Spinal cord (tissue), 9 donors: ENCODE measurements at regions not wholly inside any gene's neighbourhood (a gene's known extent, or its start where the extent isn't known, plus 50 kb on each side); places are given as distances from the start of the nearest gene placed in this dataset.
A peak's percentile ranks its signal among the peaks of the same experiment; 100 is the strongest.

Experiments used
- DNase-seq, 6 donors: peaks; one replicate each; pipeline versions ENCODE4 v3.0.0 to v3.0.0-alpha.2; 2013 to 2015; ENCODE audit warnings: low spot score in 6 of 6, low read depth in 4 of 6
- H3K27ac ChIP-seq: one replicate; pipeline ENCODE4 v1.5.1; 2013; ENCODE audit warnings: low read depth, low read length, control low read depth
- H3K27me3 ChIP-seq: one replicate; pipeline ENCODE4 v1.6.1; 2013; ENCODE audit warnings: low read length; ENCODE audit not compliant: control insufficient read depth, insufficient read depth
- H3K36me3 ChIP-seq: one replicate; pipeline ENCODE4 v1.6.1; 2013; ENCODE audit warnings: low read length; ENCODE audit not compliant: control insufficient read depth, insufficient read depth
- H3K4me1 ChIP-seq: one replicate; pipeline ENCODE4 v1.6.1; 2013; ENCODE audit warnings: low read length; ENCODE audit not compliant: control insufficient read depth, insufficient read depth
- H3K4me3 ChIP-seq: one replicate; pipeline ENCODE4 v1.5.1; 2013; ENCODE audit warnings: low read depth, low read length, control low read depth
- H3K9me3 ChIP-seq: one replicate; pipeline ENCODE4 v1.6.1; 2013; ENCODE audit warnings: low read length; ENCODE audit not compliant: control insufficient read depth, insufficient read depth
- WGBS: methylation state at CpG from one replicate; pipeline ENCODE4 v1.1.5; 2013; ENCODE audit warnings: missing lambda C conversion rate; ENCODE audit not compliant: insufficient coverage; 5-methylcytosine and 5-hydroxymethylcytosine counted together
- donor health status: healthy.

DNA sequence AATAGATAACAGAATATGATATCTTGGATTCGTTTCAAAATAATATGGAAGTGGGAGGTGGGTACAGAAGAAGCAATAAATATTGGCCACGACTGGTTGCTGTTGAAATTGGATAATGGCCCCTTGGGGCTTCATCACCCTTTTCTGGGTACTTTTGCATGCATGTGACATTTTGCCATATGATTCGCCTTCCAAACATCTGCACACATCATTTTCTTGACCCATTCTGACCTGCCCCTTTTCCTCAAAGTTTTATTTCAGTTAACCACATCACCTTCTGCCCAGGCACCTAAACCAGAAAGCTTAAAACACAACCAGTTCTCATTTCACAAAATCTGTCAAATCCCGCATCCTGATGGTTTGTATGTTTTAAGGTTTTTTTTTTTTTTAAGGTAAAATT, 116.7 kb upstream of the AGAP1 start:
- no peak for DNase-seq
- no peaks in the 10 kb centered on the region for H3K36me3 ChIP-seq
- no peak overlapping the region for H3K27ac ChIP-seq
- 75% methylated on average over 2 of the region's 4 CpGs for WGBS
- H3K4me3 ChIP-seq, result no peak overlapping the region
- H3K27me3 ChIP-seq, result no peaks in the 10 kb centered on the region
- no peaks in the 10 kb centered on the region for H3K9me3 ChIP-seq
- no peaks in the 10 kb centered on the region for H3K4me1 ChIP-seq

DNA sequence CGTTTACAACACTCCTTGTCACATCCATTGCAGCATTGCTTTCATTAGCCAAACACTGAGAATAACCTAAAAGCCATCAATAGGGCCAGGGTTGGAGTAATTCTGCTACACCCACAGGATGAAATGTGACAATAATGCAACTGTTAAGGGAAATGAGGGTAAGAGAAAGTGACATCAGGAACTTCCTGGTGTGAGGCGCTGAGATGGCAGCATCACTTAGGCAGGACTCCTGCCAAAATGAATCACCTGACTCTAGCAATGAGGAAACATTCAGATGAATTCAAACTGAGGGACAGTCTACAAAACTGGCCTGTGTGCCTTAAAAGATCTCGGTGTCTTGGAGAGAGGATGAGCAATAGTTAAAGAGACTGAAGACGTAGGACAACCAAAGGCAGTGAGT, 115.6 kb upstream of the AGAP1 start:
- H3K9me3 ChIP-seq, result no peaks in the 10 kb centered on the region
- no peaks in the 10 kb centered on the region for H3K36me3 ChIP-seq
- WGBS, result 29% methylated on average over 4 of the region's 4 CpGs
- DNase-seq, result peak in 2 of 6 donors; percentile 39 to 47
- H3K27me3 ChIP-seq, result no peaks in the 10 kb centered on the region
- H3K27ac ChIP-seq, result no peak overlapping the region
- no peak overlapping the region for H3K4me3 ChIP-seq
- peaks cover 7% of the 10 kb centered on the region for H3K4me1 ChIP-seq

DNA sequence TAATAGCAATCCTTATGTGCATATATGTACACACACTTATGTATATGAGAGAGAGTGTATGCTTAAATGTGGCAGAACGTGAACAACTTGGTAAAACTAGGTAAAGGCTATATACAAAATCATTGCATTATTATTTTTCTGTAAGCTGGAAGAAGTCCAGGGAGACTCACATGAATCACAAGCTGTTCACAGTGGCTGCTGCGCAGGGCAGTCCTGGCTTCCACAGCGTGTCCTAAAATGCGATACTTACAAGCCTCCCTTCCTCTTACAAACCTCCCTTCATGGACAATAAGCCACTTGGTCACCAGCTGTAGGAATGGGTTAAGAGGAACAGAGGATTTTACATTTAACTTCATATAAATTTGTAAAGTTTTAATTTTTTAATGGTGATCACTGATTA, 114.9 kb upstream of the AGAP1 start:
- Histone ChIP-seq H3K9me3 (no peaks in the 10 kb centered on the region), H3K36me3 (no peaks in the 10 kb centered on the region), H3K4me1 (peaks cover 13% of the 10 kb centered on the region), H3K27ac (no peak overlapping the region), H3K4me3 (no peak overlapping the region), H3K27me3 (no peaks in the 10 kb centered on the region)
- peak in 1 of 6 donors; percentile 62 for DNase-seq
- WGBS, result no CpG with 5 or more reads among the region's 4 CpGs

DNA sequence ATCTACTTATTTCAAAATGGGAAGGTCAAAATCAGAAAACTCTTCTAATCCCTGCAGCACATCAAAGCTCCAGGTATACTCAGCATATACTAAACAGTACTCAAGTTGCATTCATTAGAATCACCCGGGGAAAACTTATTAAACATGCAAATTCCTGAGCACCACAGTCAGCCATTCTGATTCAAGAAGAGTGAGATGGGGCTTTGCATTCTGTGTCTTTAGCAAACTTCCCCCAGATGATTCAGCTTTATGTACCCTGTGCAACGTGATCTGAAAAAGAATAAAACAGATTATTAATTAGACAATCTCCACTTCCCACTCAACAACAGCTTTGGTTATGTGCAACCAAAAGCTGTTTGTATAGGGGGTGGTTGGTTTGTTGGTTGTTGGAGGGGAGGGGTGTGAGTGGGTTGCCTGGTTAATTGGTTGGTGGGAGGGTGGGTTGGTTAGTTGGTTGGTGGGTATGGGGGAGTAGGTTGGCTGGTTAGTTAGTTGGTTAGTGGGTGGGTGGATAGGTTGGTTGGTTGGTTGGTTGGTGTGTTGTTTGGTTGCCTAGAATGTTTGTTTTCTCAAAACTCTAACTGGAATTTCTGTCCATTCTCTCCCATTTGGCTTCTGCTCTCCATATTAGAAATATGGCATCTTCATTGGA, 112.5 kb upstream of the AGAP1 start:
- no peak overlapping the region for H3K4me3 ChIP-seq
- H3K9me3 ChIP-seq, result no peaks in the 10 kb centered on the region
- H3K4me1 ChIP-seq, result peaks cover 29% of the 10 kb centered on the region
- WGBS, result no CpG with 5 or more reads among the region's 2 CpGs
- DNase-seq, result no peak
- H3K27me3 ChIP-seq, result no peaks in the 10 kb centered on the region
- no peaks in the 10 kb centered on the region for H3K36me3 ChIP-seq
- H3K27ac ChIP-seq, result no peak overlapping the region

DNA sequence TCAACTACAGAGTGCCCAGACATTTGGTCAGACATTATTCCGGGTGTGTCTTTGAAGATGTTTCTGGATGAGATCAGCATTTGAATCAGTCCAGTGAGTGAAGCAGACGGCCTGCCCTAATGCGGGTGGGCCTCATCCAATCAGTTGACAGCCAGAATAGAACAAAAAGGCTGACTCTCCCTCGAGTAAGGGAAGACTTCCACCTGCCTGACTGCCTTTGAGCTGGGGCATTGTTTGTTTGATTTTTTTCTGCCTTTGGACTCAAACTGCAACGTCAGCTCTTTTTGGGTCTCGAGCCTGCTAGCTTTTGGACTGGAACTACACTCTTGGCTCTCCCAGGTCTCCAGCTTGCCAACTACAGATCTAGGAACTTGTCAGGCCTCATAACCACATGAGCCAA, 111.7 kb upstream of the AGAP1 start:
- no peak overlapping the region for H3K4me3 ChIP-seq
- no peak overlapping the region for H3K27ac ChIP-seq
- WGBS, result 66% methylated on average over 4 of the region's 6 CpGs
- peak in 1 of 6 donors; percentile 29 for DNase-seq
- no peaks in the 10 kb centered on the region for H3K36me3 ChIP-seq
- no peaks in the 10 kb centered on the region for H3K27me3 ChIP-seq
- H3K4me1 ChIP-seq, result peaks cover 29% of the 10 kb centered on the region
- H3K9me3 ChIP-seq, result no peaks in the 10 kb centered on the region

DNA sequence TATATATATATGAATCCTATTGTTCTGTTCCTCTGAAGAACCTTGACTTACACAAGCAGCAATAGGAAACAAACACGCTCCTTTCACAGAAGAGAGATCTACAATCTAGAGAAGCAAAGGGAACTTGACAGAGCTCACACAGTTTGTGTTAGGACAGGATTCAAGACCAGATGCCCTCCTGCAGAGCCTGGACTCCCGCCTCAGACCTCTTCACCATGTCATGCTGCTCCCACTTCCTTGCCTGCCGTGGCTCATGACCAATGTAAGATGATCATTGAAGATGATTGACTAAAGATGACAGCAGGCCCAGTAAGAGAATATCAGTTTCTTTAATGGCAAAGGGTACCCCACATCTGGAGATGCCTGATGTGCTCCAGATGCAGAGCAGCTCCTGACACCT, 111.2 kb upstream of the AGAP1 start:
- no peak overlapping the region for H3K4me3 ChIP-seq
- no CpG with 5 or more reads among the region's 3 CpGs for WGBS
- DNase-seq, result no peak
- no peaks in the 10 kb centered on the region for H3K27me3 ChIP-seq
- H3K9me3 ChIP-seq, result no peaks in the 10 kb centered on the region
- peaks cover 29% of the 10 kb centered on the region for H3K4me1 ChIP-seq
- H3K36me3 ChIP-seq, result no peaks in the 10 kb centered on the region
- H3K27ac ChIP-seq, result no peak overlapping the region

DNA sequence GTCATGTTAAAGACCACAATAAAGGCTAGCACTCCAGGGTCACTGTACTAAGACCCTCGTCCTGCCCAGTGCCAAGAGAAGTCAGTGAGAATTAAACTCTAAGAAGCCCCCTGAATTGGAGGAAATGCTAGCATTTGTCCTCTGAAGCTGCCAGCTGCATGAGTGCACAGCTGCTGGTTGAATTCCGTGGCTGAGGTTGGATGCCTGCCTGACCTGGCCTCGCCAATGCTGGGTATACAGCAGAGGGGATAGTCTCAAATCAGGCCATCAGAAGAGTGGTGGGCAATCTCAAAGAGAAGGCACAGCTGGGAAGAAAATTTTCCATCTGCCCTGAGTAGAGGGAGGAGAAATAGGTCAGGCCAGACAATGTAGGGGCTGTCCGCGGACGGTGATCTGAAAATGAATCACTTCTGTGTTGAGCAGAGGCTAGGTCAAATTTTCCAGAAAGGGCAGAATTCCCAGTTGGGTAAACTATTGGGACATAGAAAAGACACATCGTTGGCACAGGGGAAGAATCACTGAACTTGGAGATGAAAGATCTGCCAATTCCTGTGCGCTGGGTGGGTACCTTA, 110.5 kb upstream of the AGAP1 start:
- 65% methylated on average over 8 of the region's 8 CpGs for WGBS
- H3K36me3 ChIP-seq, result no peaks in the 10 kb centered on the region
- H3K9me3 ChIP-seq, result no peaks in the 10 kb centered on the region
- no peak for DNase-seq
- no peaks in the 10 kb centered on the region for H3K27me3 ChIP-seq
- H3K4me1 ChIP-seq, result peaks cover 29% of the 10 kb centered on the region
- no peak overlapping the region for H3K27ac ChIP-seq
- no peak overlapping the region for H3K4me3 ChIP-seq

DNA sequence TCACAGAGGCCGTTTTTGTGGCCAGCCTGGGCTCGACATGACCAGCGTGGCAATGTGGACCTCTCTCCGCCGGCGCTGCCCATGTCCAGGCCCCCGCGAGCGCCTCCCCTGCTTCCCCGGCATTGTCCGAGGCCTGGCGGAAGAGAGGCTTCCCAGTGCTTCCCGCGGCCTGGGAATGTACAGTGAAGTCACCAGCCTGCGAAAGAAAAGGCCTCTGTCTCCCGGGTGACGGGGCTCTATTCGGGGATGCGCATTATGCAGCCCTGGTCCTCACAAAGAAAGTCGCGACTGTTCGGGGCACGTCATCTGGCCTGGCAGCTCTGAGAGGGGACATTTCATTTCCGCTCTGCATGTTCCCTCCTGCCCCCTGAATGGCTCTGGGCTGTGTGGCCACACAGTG, 109.2 kb upstream of the AGAP1 start:
- Histone ChIP-seq H3K36me3 (no peaks in the 10 kb centered on the region), H3K4me1 (peaks cover 29% of the 10 kb centered on the region), H3K4me3 (no peak overlapping the region), H3K27ac (peak overlapping the region; percentile 92), H3K9me3 (no peaks in the 10 kb centered on the region), H3K27me3 (no peaks in the 10 kb centered on the region)
- 22% methylated on average over 24 of the region's 24 CpGs for WGBS
- peak; percentile 49 to 94 (median 78) for DNase-seq

DNA sequence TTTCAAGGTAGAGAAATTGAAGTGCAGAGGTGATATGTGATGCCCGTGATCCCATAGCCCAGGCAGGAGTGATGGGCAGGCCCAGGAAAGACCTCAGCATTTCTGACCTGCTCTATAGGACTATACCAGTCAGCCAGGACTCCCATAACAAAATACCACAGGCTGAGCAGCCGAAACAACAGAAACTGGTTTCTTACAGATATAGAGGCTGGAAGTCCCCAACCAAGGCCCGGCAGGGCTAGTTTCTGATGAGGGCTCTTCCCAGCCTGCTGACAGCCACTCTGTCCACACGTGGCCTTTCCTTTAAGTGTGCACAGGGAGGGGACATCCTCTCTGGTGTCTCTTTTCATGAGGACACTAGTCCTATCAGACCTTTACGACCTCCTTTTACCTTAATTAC, 104.2 kb upstream of the AGAP1 start:
- Histone ChIP-seq H3K9me3 (no peaks in the 10 kb centered on the region), H3K4me3 (no peak overlapping the region), H3K36me3 (no peaks in the 10 kb centered on the region), H3K27me3 (no peaks in the 10 kb centered on the region), H3K4me1 (peaks cover 12% of the 10 kb centered on the region), H3K27ac (no peak overlapping the region)
- WGBS, result 83% methylated on average over 3 of the region's 5 CpGs
- DNase-seq, result no peak

DNA sequence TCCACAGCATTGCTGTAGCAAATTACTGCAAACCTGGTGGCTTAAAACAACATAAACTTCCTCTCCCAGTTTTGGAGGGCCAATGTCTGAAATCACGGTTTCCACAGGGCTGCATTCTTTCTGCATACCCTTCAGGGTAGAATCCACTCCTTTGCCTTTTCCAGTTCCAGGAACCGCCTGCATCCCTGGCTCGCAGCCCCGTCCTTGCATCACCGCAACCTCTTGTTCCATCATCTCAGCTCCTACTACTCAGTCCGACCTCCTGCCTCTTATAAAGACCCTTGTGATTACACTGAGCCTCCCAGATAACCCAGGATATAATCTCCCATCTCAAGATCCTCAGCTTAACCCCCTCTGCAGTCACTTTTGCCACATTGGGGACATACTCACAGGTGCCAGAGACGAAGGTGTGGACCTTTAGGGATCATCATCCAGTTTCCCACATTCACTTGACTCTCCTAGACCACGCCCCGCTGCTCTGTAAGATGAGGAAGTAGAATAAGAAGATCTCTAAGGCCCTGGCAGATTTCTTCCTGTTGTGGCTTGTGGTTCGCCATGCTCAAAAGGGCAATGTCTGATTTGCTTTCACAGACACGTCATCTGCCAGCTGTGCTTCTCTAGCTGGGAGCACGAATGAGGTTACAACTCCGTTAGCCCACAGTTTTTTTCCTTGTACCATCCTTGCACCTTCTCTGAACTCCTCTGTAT, 103.6 kb upstream of the AGAP1 start:
- H3K4me3 ChIP-seq, result no peak overlapping the region
- H3K4me1 ChIP-seq, result peaks cover 5% of the 10 kb centered on the region
- no peak overlapping the region for H3K27ac ChIP-seq
- no peaks in the 10 kb centered on the region for H3K27me3 ChIP-seq
- no peak for DNase-seq
- no peaks in the 10 kb centered on the region for H3K9me3 ChIP-seq
- 79% methylated on average over 10 of the region's 13 CpGs for WGBS
- H3K36me3 ChIP-seq, result no peaks in the 10 kb centered on the region
